Activated T-cell treated with anti-CD3 and anti-CD28 coated beads, Interleukin-2, amount 50 U/mL, for 72 hours (primary cell): ENCODE measurements at regions not wholly inside any gene's neighbourhood (a gene's known extent, or its start where the extent isn't known, plus 50 kb on each side); places are given as distances from the start of the nearest gene placed in this dataset.
"Not testable (repeated sequence)": the region's sequence is repeated elsewhere in the genome, so short reads cannot be mapped to it uniquely, and the experiment has no call there.

ENCODE experiments used
- ATAC-seq, 2 donors: fragments of 150-1000 bp; cut with Tn5 transposase; replicated peaks in 1 of 2; 2 replicates each; pipeline ENCODE4 v1.10.0; 2021; ENCODE audit warnings: moderate library complexity in 2 of 2, mild to moderate bottlenecking in 1 of 2
- DNase-seq, 2 donors: peaks; one replicate each; pipeline ENCODE4 v3.0.0; 2021 to 2022; ENCODE audit warnings: mixed read lengths in 1 of 2
- H3K27ac Mint-ChIP-seq: one replicate; pipeline ENCODE4 v1.8.0; 2022; ENCODE audit warnings: mild to moderate bottlenecking, moderate library complexity, mixed read lengths
- H3K27me3 Mint-ChIP-seq: one replicate; pipeline ENCODE4 v1.8.0; 2022; ENCODE audit warnings: low read depth, mixed read lengths
- H3K36me3 Mint-ChIP-seq, 2 donors: one replicate each; pipeline ENCODE4 v1.8.0; 2022; ENCODE audit warnings: mixed read lengths in 2 of 2, mild to moderate bottlenecking in 1 of 2; ENCODE audit not compliant: insufficient read depth in 2 of 2
- H3K4me1 Mint-ChIP-seq: one replicate; pipeline ENCODE4 v1.8.0; 2022; ENCODE audit warnings: low read depth, mixed read lengths
- H3K4me3 Mint-ChIP-seq, 2 donors: one replicate each; pipeline ENCODE4 v1.8.0; 2022; ENCODE audit warnings: mild to moderate bottlenecking in 2 of 2, mixed read lengths in 2 of 2, moderate library complexity in 2 of 2
- H3K9me3 Mint-ChIP-seq, 2 donors: one replicate each; pipeline ENCODE4 v1.8.0; 2022; ENCODE audit warnings: mixed read lengths in 2 of 2

DNA sequence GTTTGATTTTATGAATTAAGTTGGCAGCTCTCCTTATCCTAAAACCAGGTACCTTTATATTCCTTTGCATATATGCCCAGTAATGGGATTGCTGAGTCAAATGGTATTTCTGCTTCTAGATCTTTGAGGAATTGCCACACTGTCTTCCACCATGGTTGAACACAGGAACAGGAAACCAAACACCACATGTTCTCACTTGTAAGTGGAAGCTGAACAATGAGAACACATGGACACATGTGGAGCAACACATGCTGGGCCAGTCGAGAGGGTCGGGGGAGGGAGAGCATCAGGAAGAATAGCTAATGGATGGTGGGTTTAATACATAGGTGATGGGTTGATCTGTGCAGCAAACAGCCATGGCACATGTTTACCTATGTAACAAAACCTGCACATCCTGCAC lies 214.6 kb downstream of the BLID start:
- H3K27ac Mint-ChIP-seq, H3K36me3 Mint-ChIP-seq, ATAC-seq, H3K4me3 Mint-ChIP-seq, H3K9me3 Mint-ChIP-seq, H3K27me3 Mint-ChIP-seq, DNase-seq, H3K4me1 Mint-ChIP-seq: not testable (repeated sequence)

DNA sequence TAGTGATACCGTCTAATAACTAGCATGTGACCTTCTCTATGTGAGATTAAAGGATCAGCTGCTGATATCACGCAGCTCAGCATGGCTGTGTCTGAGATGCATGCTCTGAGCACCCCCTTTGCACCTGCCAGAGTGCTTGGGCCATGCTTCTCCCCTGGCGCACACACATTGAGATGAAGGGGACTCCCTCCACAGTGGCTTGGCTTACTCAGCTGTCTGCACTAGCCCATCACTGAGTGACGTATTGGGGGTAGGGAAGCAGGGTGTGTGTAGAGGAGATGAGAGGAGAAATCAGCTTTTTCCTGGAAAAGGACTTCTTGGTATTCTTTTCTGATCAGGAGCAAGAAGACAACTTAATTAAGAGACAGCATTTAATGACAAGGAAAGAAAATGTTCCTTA lies 216.5 kb downstream of the BLID start:
- ATAC-seq (no peak), DNase-seq (no peak)
- Mint-ChIP-seq H3K27me3 (no peaks in the 10 kb centered on the region), H3K9me3 (no peaks in the 10 kb centered on the region), H3K4me3 (no peak overlapping the region), H3K36me3 (no peaks in the 10 kb centered on the region), H3K27ac (no peak overlapping the region), H3K4me1 (no peaks in the 10 kb centered on the region)

DNA sequence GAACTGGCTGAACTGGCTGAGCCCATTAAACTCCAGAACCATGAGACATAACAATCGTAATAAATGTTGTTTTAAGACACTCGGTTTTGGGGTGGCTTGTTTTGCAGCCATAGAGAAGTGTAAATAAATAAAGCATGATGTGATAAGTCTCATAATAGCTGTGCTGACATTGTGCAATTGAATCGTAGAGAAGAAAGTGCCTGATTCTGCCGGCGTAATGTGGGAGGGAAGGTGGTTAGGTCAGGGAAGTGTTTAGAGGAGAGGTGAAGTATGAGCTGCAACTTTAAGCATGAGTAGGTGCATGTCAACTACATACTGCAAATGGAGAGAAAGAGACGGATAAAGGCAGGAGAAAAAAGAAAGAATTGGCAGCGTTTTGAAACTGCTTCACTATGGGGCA lies 217.1 kb downstream of the BLID start:
- no peaks in the 10 kb centered on the region for H3K36me3 Mint-ChIP-seq
- H3K27me3 Mint-ChIP-seq, result no peaks in the 10 kb centered on the region

DNA sequence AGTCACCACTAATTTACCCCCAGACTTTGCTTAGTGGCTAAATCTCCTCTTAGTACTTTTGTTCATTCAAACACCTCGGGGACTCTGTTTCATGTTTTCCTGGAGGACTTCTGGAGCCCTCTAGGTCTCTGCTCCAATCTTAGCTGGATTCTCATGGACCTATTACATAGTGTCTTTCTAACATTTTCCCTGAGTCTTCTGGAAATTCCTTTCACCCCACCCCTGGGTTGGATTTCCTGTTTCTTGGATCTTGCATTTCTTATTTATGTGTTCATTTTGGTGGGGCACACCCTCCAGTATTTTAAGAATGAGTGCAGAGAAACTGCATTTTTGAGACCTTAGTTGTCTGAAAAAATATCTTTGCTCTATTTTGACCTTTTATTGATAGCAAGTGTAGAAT lies 220.1 kb downstream of the BLID start:
- H3K36me3 Mint-ChIP-seq, result no peaks in the 10 kb centered on the region
- H3K4me3 Mint-ChIP-seq, result no peak overlapping the region
- ATAC-seq (no peak), DNase-seq (no peak)
- H3K27me3 Mint-ChIP-seq, result no peaks in the 10 kb centered on the region
- H3K4me1 Mint-ChIP-seq, result no peaks in the 10 kb centered on the region
- peaks cover 0 to 2% of the 10 kb centered on the region in 2 donors for H3K9me3 Mint-ChIP-seq
- H3K27ac Mint-ChIP-seq, result no peak overlapping the region

More for the DNA sequence above, 217.1 kb downstream of the BLID start:
- H3K27ac Mint-ChIP-seq, result no peak overlapping the region
- H3K4me3 Mint-ChIP-seq, result no peak overlapping the region
- ATAC-seq, result no peak
- H3K4me1 Mint-ChIP-seq, result no peaks in the 10 kb centered on the region
- DNase-seq, result no peak
- H3K9me3 Mint-ChIP-seq, result no peaks in the 10 kb centered on the region

DNA sequence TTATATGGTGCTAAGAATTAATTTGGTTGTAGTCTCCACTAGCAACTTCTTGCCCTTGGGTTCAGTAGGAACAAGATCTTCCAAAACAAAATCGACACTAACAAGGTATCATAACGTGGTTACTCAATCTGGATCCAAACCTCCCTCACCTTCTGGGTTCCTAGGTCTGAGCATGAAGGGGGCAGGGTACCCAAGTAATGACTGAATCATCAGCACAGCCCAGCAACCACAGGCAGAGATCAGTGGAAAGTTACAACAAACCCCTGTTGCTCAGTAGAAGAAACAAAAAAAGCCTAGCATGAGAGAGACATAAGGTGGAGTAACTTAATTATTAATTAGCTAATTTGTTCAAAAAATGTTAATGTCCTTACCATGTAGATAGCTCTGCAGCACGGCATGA lies 221.4 kb downstream of the BLID start:
- H3K4me3 Mint-ChIP-seq, result no peak overlapping the region
- no peak for ATAC-seq
- H3K27me3 Mint-ChIP-seq, result no peaks in the 10 kb centered on the region
- DNase-seq, result no peak
- peaks cover 0 to 2% of the 10 kb centered on the region in 2 donors for H3K9me3 Mint-ChIP-seq
- H3K27ac Mint-ChIP-seq, result no peak overlapping the region
- H3K4me1 Mint-ChIP-seq, result no peaks in the 10 kb centered on the region
- H3K36me3 Mint-ChIP-seq, result no peaks in the 10 kb centered on the region

DNA sequence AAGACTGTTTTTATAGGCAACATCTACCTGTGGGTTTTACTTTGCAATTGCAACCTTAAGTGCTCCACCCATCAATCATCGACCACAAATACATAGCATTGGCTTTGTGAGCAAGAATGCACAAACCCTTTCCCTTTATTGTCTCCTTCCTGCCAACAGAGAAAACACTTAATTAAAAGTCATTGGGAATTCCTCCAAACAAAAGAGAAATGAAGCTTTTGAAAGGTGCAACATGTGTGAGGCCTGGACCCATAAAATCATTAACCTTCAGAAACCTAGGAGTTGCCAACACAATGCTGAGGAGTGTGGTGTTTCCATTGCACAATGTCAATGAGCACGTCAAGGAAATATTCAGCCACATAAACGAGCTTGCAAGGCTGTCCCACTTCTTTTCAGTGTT lies 223.2 kb downstream of the BLID start:
- no peak for DNase-seq
- peaks cover 0 to 2% of the 10 kb centered on the region in 2 donors for H3K9me3 Mint-ChIP-seq
- no peak overlapping the region for H3K27ac Mint-ChIP-seq
- no peaks in the 10 kb centered on the region for H3K4me1 Mint-ChIP-seq
- H3K4me3 Mint-ChIP-seq, result no peak overlapping the region
- H3K36me3 Mint-ChIP-seq, result no peaks in the 10 kb centered on the region
- no peaks in the 10 kb centered on the region for H3K27me3 Mint-ChIP-seq
- no peak for ATAC-seq

DNA sequence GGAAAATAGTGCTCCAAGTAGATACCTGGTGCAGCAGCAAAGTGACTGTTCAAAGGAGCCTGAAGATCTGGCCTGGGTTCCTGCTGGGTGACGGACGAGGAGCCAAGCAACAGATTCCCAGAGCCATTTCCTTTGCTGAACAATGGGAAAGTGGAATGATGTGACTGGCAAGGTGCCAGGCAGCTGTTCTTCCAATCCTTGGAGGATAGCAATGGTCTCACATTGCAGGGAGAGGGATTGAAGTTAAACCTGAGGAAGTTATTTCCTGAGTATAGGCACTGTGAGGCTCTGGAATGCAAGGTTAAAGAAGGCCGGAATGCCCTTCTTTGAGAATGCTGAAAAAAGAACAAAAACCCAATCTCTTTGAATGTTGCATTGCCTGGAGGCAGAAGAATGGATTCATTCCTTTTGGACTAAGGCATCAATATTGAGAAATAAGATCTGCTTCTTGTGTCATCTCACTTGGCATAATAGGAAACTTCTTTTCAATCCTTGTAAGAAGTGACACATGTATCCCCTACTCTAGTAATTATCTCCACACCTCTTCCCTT lies 223.8 kb downstream of the BLID start:
- Mint-ChIP-seq H3K27me3 (no peaks in the 10 kb centered on the region), H3K4me1 (no peaks in the 10 kb centered on the region), H3K27ac (no peak overlapping the region), H3K4me3 (no peak overlapping the region), H3K36me3 (no peaks in the 10 kb centered on the region), H3K9me3 (peaks cover 0 to 2% of the 10 kb centered on the region in 2 donors)
- DNase-seq (no peak), ATAC-seq (no peak)

DNA sequence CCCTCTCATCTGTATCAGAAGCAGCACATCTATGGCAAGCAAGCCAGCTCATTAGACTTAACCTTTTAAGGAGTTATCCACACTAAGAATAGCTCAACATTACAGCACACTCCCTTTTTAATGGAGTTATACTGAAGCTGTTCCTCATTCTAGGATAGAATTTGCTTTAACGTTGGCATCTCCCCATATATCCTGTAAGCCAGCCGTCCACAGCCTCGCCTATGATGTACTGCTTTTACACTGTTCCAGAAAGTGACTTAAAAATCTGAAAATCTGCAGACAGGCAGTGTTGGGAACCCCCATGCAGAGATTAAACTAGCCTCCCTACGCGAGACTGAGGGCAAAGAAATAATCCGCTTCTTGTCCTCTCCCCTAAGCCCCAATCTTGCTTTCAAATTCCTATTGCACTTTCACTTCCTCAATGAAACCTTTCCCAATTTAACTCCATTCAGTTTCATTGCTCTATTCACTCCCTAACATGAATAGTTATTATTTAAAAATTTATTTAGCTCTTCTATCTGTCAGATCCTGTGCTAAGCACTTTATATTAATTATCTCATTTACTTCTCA lies 225.0 kb downstream of the BLID start:
- no peak for DNase-seq
- H3K9me3 Mint-ChIP-seq, result peaks cover 0 to 2% of the 10 kb centered on the region in 2 donors
- H3K4me1 Mint-ChIP-seq, result no peaks in the 10 kb centered on the region
- no peaks in the 10 kb centered on the region for H3K27me3 Mint-ChIP-seq
- no peak for ATAC-seq
- H3K4me3 Mint-ChIP-seq, result no peak overlapping the region
- no peaks in the 10 kb centered on the region for H3K36me3 Mint-ChIP-seq
- H3K27ac Mint-ChIP-seq, result no peak overlapping the region

DNA sequence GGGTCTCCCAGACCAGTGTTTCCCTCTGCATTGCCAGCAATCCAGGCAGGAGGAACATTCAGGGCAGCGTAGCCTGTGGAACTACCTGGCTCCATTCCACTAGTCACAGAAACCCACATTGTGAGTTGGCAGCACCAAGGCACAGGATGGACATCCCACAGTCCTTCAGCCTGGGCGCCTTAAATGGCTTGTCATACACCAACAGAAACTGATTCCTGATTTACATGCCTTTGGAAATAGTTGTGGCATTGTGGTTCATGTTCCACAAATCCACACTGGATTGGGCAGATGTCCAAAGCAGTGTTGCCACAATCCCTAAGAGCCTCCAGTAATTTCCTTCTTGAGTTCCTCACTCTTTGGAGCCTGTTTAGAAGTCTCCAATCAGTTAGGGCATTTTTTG lies 225.6 kb downstream of the BLID start:
- peaks cover 0 to 2% of the 10 kb centered on the region in 2 donors for H3K9me3 Mint-ChIP-seq
- no peak overlapping the region for H3K27ac Mint-ChIP-seq
- H3K27me3 Mint-ChIP-seq, result no peaks in the 10 kb centered on the region
- DNase-seq (no peak), ATAC-seq (no peak)
- H3K4me1 Mint-ChIP-seq, result no peaks in the 10 kb centered on the region
- H3K4me3 Mint-ChIP-seq, result no peak overlapping the region
- no peaks in the 10 kb centered on the region for H3K36me3 Mint-ChIP-seq

DNA sequence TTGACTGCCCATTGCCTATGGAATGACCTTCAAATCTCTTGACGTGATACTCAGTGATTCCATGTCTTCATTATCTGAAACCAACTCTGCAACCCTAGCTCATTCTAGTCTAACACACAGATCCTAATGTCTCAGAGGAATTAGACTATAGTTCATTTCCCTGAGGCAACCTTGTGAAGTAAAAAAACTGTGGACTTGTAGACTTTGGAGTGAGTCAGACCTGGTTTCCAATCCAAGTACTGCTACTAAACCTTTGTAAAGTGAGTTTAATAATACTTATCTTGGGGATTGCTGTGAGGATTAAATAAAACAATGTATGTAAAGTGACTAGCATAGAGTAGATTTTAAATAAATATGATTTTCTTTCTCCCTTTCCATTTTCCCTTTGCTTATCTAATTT lies 226.1 kb downstream of the BLID start:
- H3K36me3 Mint-ChIP-seq, result no peaks in the 10 kb centered on the region
- no peak overlapping the region for H3K27ac Mint-ChIP-seq
- H3K4me3 Mint-ChIP-seq, result no peak overlapping the region
- H3K27me3 Mint-ChIP-seq, result no peaks in the 10 kb centered on the region
- peaks cover 0 to 2% of the 10 kb centered on the region in 2 donors for H3K9me3 Mint-ChIP-seq
- H3K4me1 Mint-ChIP-seq, result no peaks in the 10 kb centered on the region
- ATAC-seq, result no peak
- DNase-seq, result no peak

DNA sequence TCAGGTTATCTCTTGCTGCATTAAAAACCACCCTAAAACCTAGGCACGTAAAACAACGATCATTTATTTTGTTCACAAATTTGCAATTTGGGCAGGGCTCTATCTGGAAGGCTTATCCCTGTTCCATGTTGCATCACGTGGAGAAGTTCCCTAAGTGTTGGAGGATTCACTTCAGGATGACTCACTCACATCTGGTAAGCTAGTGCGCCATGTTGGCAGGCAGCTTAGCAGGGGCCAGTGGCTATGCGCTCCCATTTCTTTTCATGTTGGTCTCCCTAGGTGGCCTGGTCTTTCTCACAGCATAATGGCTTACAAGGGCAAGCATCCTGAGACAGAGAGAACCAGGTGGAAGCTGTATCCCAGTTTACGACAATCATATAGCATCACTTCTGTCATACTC lies 226.8 kb downstream of the BLID start:
- DNase-seq (no peak), ATAC-seq (no peak)
- Mint-ChIP-seq H3K9me3 (peaks cover 0 to 2% of the 10 kb centered on the region in 2 donors), H3K27me3 (no peaks in the 10 kb centered on the region), H3K36me3 (no peaks in the 10 kb centered on the region), H3K4me3 (no peak overlapping the region), H3K27ac (no peak overlapping the region), H3K4me1 (no peaks in the 10 kb centered on the region)

DNA sequence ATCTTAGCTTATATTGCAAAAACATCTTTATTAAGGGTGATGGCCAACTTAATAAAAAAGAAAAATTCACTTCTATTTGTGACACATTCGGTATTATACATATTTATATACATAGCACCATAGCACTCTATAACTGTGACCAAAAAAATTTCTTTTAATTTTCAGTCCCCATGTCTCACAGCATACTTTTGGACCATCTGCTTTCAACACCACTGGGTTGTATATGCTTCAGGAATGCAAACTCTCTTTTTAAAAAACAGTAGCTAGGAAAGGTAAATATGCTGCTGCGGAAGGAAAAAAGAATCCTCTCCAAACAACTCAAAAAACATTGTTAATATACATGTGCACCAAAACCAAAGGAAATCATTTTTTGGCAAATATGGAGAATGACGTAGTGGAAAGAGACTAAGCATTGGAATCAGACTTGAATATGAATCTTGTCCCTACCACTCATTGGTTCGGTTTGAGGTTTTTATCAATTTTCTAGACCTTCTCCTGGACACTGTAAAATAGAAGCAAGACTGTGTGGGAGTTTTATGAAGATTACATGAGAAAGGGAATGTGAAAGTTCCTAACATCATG lies 227.9 kb downstream of the BLID start:
- Mint-ChIP-seq H3K4me3 (no peak overlapping the region), H3K27me3 (no peaks in the 10 kb centered on the region), H3K36me3 (no peaks in the 10 kb centered on the region), H3K4me1 (no peaks in the 10 kb centered on the region), H3K9me3 (no peaks in the 10 kb centered on the region), H3K27ac (no peak overlapping the region)
- no peak for ATAC-seq
- no peak for DNase-seq

DNA sequence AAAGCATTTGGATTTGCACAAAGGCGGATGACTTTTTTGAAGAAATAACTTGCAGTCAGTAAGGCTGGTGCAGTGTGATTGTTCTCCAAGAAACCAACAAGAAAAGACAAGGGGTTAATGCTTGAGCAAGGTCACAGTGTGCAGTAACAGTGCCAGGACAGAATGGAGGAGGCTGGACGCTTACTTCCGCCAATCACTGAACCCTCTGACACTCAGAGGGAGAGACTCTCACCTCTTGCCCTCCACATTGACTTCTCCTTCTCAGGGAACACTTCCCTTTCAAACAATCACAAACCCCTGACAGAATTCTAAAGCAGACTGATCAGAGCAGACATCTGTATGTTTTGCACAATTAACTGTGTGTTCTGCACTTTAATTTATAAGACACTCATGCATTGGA lies 228.4 kb downstream of the BLID start:
- H3K4me3 Mint-ChIP-seq, result no peak overlapping the region
- no peaks in the 10 kb centered on the region for H3K27me3 Mint-ChIP-seq
- no peaks in the 10 kb centered on the region for H3K9me3 Mint-ChIP-seq
- ATAC-seq, result no peak
- H3K27ac Mint-ChIP-seq, result no peak overlapping the region
- H3K36me3 Mint-ChIP-seq, result no peaks in the 10 kb centered on the region
- no peaks in the 10 kb centered on the region for H3K4me1 Mint-ChIP-seq
- DNase-seq, result no peak

DNA sequence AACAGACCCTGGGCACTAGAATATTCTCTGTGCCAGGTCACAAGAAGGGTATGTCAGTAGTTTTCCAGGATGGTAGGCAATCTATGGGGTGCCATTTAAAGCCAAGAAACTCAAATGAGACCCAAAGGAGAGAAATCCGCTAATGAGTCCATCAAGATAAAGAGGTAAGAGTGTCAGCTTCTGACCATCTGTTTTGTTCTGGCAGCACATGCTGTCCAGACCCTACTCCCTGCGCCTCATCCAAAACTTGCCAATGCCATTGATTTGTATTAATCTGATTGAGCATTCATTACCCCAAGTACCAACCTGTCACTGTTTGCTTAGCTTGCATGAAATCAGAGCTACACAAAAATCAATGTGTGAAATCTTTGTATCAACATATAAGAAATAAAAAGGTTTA lies 229.0 kb downstream of the BLID start:
- no peak overlapping the region for H3K4me3 Mint-ChIP-seq
- ATAC-seq (no peak), DNase-seq (no peak)
- no peaks in the 10 kb centered on the region for H3K4me1 Mint-ChIP-seq
- H3K27ac Mint-ChIP-seq, result no peak overlapping the region
- H3K27me3 Mint-ChIP-seq, result no peaks in the 10 kb centered on the region
- H3K9me3 Mint-ChIP-seq, result no peaks in the 10 kb centered on the region
- H3K36me3 Mint-ChIP-seq, result no peaks in the 10 kb centered on the region
